Putamen (tissue), 1 donor: ENCODE measurements at regions not wholly inside any gene's neighbourhood (a gene's known extent, or its start where the extent isn't known, plus 50 kb on each side); places are given as distances from the start of the nearest gene placed in this dataset.

Source experiments
- DNase-seq: peaks from one replicate; pipeline ENCODE4 v3.0.0-alpha.2; 2016; ENCODE audit warnings: low spot score

- DNase-seq, result no peak
Observed at GRCh38 chr2:15701341-15701907, 109.8 kb downstream of the DDX1 start.

- no peak for DNase-seq
Observed at GRCh38 chr2:15701991-15702390, 110.3 kb downstream of the DDX1 start.

- DNase-seq, result no peak
Observed at GRCh38 chr2:15702452-15702851, 110.8 kb downstream of the DDX1 start.

- no peak for DNase-seq
Observed at GRCh38 chr2:15703365-15703869, 111.7 kb downstream of the DDX1 start.

- no peak for DNase-seq
Observed at GRCh38 chr2:15704086-15704787, 112.6 kb downstream of the DDX1 start.

- DNase-seq, result no peak
Observed at GRCh38 chr2:15704788-15705115, 113.1 kb downstream of the DDX1 start.

- DNase-seq, result no peak
Observed at GRCh38 chr2:15705310-15705709, 113.6 kb downstream of the DDX1 start.

GRCh38 chr2:15705839-15706386 lies 114.2 kb downstream of the DDX1 start:
- no peak for DNase-seq

GRCh38 chr2:15706424-15706823 lies 114.8 kb downstream of the DDX1 start:
- DNase-seq, result no peak

GRCh38 chr2:15706986-15707632 lies 115.4 kb downstream of the DDX1 start:
- DNase-seq, result no peak

GRCh38 chr2:15708161-15708560 lies 116.5 kb downstream of the DDX1 start:
- DNase-seq, result no peak

- DNase-seq, result no peak
Observed at GRCh38 chr2:15708865-15709820, 117.5 kb downstream of the DDX1 start.

GRCh38 chr2:15711126-15711860 lies 119.6 kb downstream of the DDX1 start:
- DNase-seq, result no peak

GRCh38 chr2:15712551-15713342 lies 121.1 kb downstream of the DDX1 start:
- no peak for DNase-seq

- DNase-seq, result no peak
Observed at GRCh38 chr2:15713475-15713874, 121.8 kb downstream of the DDX1 start.

GRCh38 chr2:15714002-15714401 lies 122.3 kb downstream of the DDX1 start:
- no peak for DNase-seq

GRCh38 chr2:15714609-15715008 lies 122.9 kb downstream of the DDX1 start:
- no peak for DNase-seq

GRCh38 chr2:15715596-15715995 lies 123.9 kb downstream of the DDX1 start:
- no peak for DNase-seq

GRCh38 chr2:15718103-15718943 lies 126.7 kb downstream of the DDX1 start:
- no peak for DNase-seq

- no peak for DNase-seq
Observed at GRCh38 chr2:15718944-15719323, 127.3 kb downstream of the DDX1 start.
